Endothelial cell of umbilical vein (primary cell): ENCODE measurements at regions not wholly inside any gene's neighbourhood (a gene's known extent, or its start where the extent isn't known, plus 50 kb on each side); places are given as distances from the start of the nearest gene placed in this dataset.

Source experiments
- BruUV-seq: library from RNA; stranded (reverse); fragments of 400-500 nt; replicated peaks from 2 replicates; lab custom pipeline; 2021; lab: Mats Ljungman, UMichigan
- CTCF ChIA-PET: fragments of 300-600, 350-600 bp; sonication (Branson Sonifier 250); formaldehyde crosslinking; loops from one replicate; lab custom pipeline; 2021; ENCODE audit warnings: antibody characterized with exemption, inconsistent platforms; lab: Charles Lee
- POLR2A ChIA-PET: fragments of 300-600, 350-600 bp; sonication (Branson Sonifier 250); formaldehyde crosslinking; loops from one replicate; lab custom pipeline; 2021; ENCODE audit warnings: antibody characterized with exemption, inconsistent platforms; lab: Charles Lee
- DNase-seq: peaks from one replicate; pipeline ENCODE4 v3.0.0-alpha.2; 2011; ENCODE audit warnings: low read depth, low spot score
- FAIRE-seq: peaks from 2 replicates; lab custom pipeline; 2011; peaks lifted over from hg19 to GRCh38; lab: Jason Lieb, UNC
- H2AFZ ChIP-seq: 2 replicates; pipeline ENCODE4 v1.6.0; 2012; ENCODE audit warnings: low read depth, low read length, control low read depth, inconsistent platforms
- H3K27ac ChIP-seq: 2 replicates; pipeline ENCODE4 v1.5.1; 2011; ENCODE audit warnings: low read depth, mild to moderate bottlenecking, control low read depth, low read length, moderate library complexity; ENCODE audit not compliant: insufficient read depth
- H3K27me3 ChIP-seq, 2 experiments: 2 replicates each; pipeline versions ENCODE4 v1.6.0 to v1.6.1; 2011; ENCODE audit warnings: low read length in 2 of 2, mixed read lengths in 1 of 2; ENCODE audit not compliant: control insufficient read depth in 2 of 2, insufficient read depth in 2 of 2
- H3K36me3 ChIP-seq, 2 experiments: 2 replicates in 1 of 2; 3 replicates in 1 of 2; pipeline ENCODE4 v1.5.1; 2011; ENCODE audit warnings: low read length in 2 of 2, mild to moderate bottlenecking in 1 of 2, moderate library complexity in 1 of 2; ENCODE audit not compliant: control insufficient read depth in 2 of 2, insufficient read depth in 2 of 2; ENCODE audit errors: extremely low read depth in 1 of 2
- H3K4me1 ChIP-seq: 3 replicates; pipeline ENCODE4 v1.5.1; 2011; ENCODE audit warnings: mild to moderate bottlenecking, low read length; ENCODE audit not compliant: control insufficient read depth, insufficient read depth; ENCODE audit errors: extremely low read depth
- H3K4me2 ChIP-seq: 2 replicates; pipeline ENCODE4 v1.6.1; 2011; ENCODE audit warnings: low read length, control low read depth, mixed read lengths; ENCODE audit not compliant: insufficient read depth
- H3K4me3 ChIP-seq, 3 experiments: fragments of 200-600 bp in 1 of 3; sonication (generic), shearing (Covaris generic) in 1 of 3; replicated peaks in 1 of 3; 2 replicates each; pipeline ENCODE4 v1.5.1; 2011 to 2016; ENCODE audit warnings: control low read depth in 3 of 3, low read length in 3 of 3, mild to moderate bottlenecking in 2 of 3, inconsistent platforms in 1 of 3, low read depth in 1 of 3, moderate library complexity in 1 of 3; ENCODE audit not compliant: insufficient read depth in 1 of 3
- H3K79me2 ChIP-seq: 2 replicates; pipeline ENCODE4 v1.6.0; 2012; ENCODE audit warnings: low read length, inconsistent platforms; ENCODE audit not compliant: control insufficient read depth, insufficient read depth
- H3K9ac ChIP-seq: replicated peaks from 2 replicates; pipeline ENCODE3; 2011; ENCODE audit warnings: low read length, control low read depth; ENCODE audit not compliant: insufficient read depth; ENCODE audit errors: extremely low read depth
- H3K9me1 ChIP-seq: replicated peaks from 3 replicates; pipeline ENCODE4 v1.6.0; 2011; ENCODE audit warnings: mild to moderate bottlenecking, low read length; ENCODE audit not compliant: control insufficient read depth, insufficient read depth; ENCODE audit errors: extremely low read depth
- H3K9me3 ChIP-seq: replicated peaks from 2 replicates; pipeline ENCODE4 v1.5.1; 2012; ENCODE audit warnings: low read length, inconsistent platforms; ENCODE audit not compliant: control insufficient read depth, insufficient read depth
- H4K20me1 ChIP-seq: replicated peaks from 2 replicates; pipeline ENCODE3; 2011; ENCODE audit warnings: mild to moderate bottlenecking, low read length; ENCODE audit not compliant: control insufficient read depth, insufficient read depth; ENCODE audit errors: extremely low read depth
- EZH2 ChIP-seq: IDR thresholded peaks from 2 replicates; pipeline ENCODE4 v1.6.1; 2012; ENCODE audit warnings: borderline replicate concordance, low read depth, mild to moderate bottlenecking, moderate library complexity, low read length, inconsistent platforms; ENCODE audit not compliant: severe bottlenecking
- GATA2 ChIP-seq: IDR thresholded peaks from 2 replicates; pipeline ENCODE4 v1.7.0; 2011; ENCODE audit warnings: low read depth, mild to moderate bottlenecking, moderate library complexity, mixed read lengths, low read length; ENCODE audit not compliant: insufficient read length, insufficient read depth
- JUN ChIP-seq: IDR thresholded peaks from 2 replicates; pipeline ENCODE4 v1.6.1; 2011; ENCODE audit warnings: borderline replicate concordance, low read depth; ENCODE audit not compliant: insufficient read length, insufficient read depth
- MYC ChIP-seq: IDR thresholded peaks from one replicate; pipeline ENCODE4 v1.6.1; 2011; ENCODE audit warnings: mild to moderate bottlenecking, low read depth, low read length
- POLR2A ChIP-seq: IDR thresholded peaks from 2 replicates; pipeline ENCODE4 v1.6.1; 2012; ENCODE audit warnings: low read depth, mild to moderate bottlenecking, control low read depth, low read length
- POLR2AphosphoS5 ChIP-seq: IDR thresholded peaks from 2 replicates; pipeline ENCODE4 v1.6.1; 2012; ENCODE audit warnings: low read depth, mild to moderate bottlenecking, control low read depth, low read length, moderate library complexity; ENCODE audit not compliant: insufficient read depth
- dilution Hi-C: fragments of 300-500 bp; cut with MboI; formaldehyde crosslinking; loops from one replicate; pipeline ENCODE4 v1.15.0; 2019; ENCODE audit warnings: low sequenced_read_pairs; ENCODE audit not compliant: extremely low pct_ligation_motif_present
- intact Hi-C: fragments of 100-400 bp; cut with micrococcal nuclease; formaldehyde crosslinking; loops from one replicate; pipeline ENCODE4 v1.10.0; 2022
- TF ChIP-seq, protein P1 (sequence below): IDR thresholded peaks from 2 replicates; pipeline ENCODE4 v1.6.1; 2011; ENCODE audit not compliant: insufficient read depth, insufficient read length

- no peak overlapping the region for H2AFZ ChIP-seq
- H3K9me3 ChIP-seq, result no peaks in the 10 kb centered on the region
- FAIRE-seq (no peak), DNase-seq (no peak)
- no peak overlapping the region for H3K27ac ChIP-seq
- ChIA-PET POLR2A (no interaction called here), CTCF (no interaction called here)
- TF ChIP-seq JUN (no peak), MYC (no peak), POLR2AphosphoS5 (no peak), GATA2 (no peak)
- no peaks in the 10 kb centered on the region for H3K9me1 ChIP-seq
- no TSS peak for BruUV-seq
- intact Hi-C loops, result no loop called here
- H3K4me1 ChIP-seq, result no peaks in the 10 kb centered on the region
- H3K79me2 ChIP-seq, result no peaks in the 10 kb centered on the region
- no peak overlapping the region for H3K4me2 ChIP-seq
- no peak overlapping the region for H3K4me3 ChIP-seq
- no peaks in the 10 kb centered on the region for H4K20me1 ChIP-seq
- no peaks in the 10 kb centered on the region for H3K36me3 ChIP-seq
- no peaks in the 10 kb centered on the region for H3K27me3 ChIP-seq
- dilution Hi-C loops, result no loop called here
- no peak overlapping the region for H3K9ac ChIP-seq
Observed at GRCh38 chr18:55968550-55968949, 380.6 kb upstream of the TCF4 start.

DNA sequence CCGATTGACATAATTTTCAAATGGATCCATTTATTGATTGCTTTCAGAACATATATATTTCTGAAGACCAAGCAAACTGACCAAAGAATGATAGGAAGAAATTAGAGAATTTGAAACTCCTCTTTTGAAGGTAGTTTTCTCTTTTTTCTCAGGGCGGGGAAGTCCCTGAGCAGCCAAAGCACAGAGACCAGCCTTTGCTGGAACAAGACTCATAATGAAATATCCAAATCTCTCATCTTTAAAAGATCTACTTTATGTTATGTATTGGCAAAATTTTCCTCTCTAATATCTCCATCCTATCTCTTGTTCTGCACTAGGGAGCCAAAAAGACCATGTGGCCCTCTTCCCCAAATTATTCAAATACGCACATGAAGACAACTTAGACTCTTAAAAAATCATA is 379.0 kb upstream of the TCF4 start:
- no peak for DNase-seq
- no peak for FAIRE-seq
- Histone ChIP-seq H3K27me3 (no peaks in the 10 kb centered on the region), H3K9me3 (no peaks in the 10 kb centered on the region), H3K4me2 (no peak overlapping the region), H3K9ac (no peak overlapping the region), H4K20me1 (no peaks in the 10 kb centered on the region), H3K4me1 (no peaks in the 10 kb centered on the region), H3K4me3 (no peak overlapping the region), H3K36me3 (no peaks in the 10 kb centered on the region), H3K79me2 (no peaks in the 10 kb centered on the region), H2AFZ (no peak overlapping the region), H3K9me1 (no peaks in the 10 kb centered on the region), H3K27ac (no peak overlapping the region)
- BruUV-seq, result no TSS peak
- ChIA-PET POLR2A (no interaction called here), CTCF (no interaction called here)
- intact Hi-C loops (no loop called here), dilution Hi-C loops (no loop called here)
- TF ChIP-seq, protein P1, sequence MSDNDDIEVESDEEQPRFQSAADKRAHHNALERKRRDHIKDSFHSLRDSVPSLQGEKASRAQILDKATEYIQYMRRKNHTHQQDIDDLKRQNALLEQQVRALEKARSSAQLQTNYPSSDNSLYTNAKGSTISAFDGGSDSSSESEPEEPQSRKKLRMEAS, result no peak
- TF ChIP-seq EZH2 (no peak), MYC (no peak), JUN (no peak), POLR2A (no peak)
